Chondrocyte (in vitro differentiated cells): ENCODE measurements at regions not wholly inside any gene's neighbourhood (a gene's known extent, or its start where the extent isn't known, plus 50 kb on each side); places are given as distances from the start of the nearest gene placed in this dataset.

Experiments used
- DNase-seq: peaks from one replicate; pipeline ENCODE4 v3.0.0; 2021; ENCODE audit warnings: mixed read lengths, low spot score
- H3K27ac Mint-ChIP-seq: one replicate; pipeline ENCODE4 v1.8.0; 2021; ENCODE audit warnings: mild to moderate bottlenecking, moderate library complexity, mixed read lengths; ENCODE audit not compliant: unreplicated experiment
- H3K27me3 Mint-ChIP-seq: 2 replicates; pipeline ENCODE4 v1.8.0; 2021; ENCODE audit warnings: low read depth, mixed read lengths
- H3K36me3 Mint-ChIP-seq: 2 replicates; pipeline ENCODE4 v1.8.0; 2021; ENCODE audit warnings: low read depth, mixed read lengths
- H3K4me1 Mint-ChIP-seq: 2 replicates; pipeline ENCODE4 v1.8.0; 2021; ENCODE audit warnings: low read depth, mild to moderate bottlenecking, mixed read lengths
- H3K4me3 Mint-ChIP-seq: one replicate; pipeline ENCODE4 v1.8.0; 2021; ENCODE audit warnings: mild to moderate bottlenecking, moderate library complexity, mixed read lengths; ENCODE audit not compliant: unreplicated experiment
- H3K9me3 Mint-ChIP-seq: 2 replicates; pipeline ENCODE4 v1.8.0; 2021; ENCODE audit warnings: low read depth, mixed read lengths
- TF ChIP-seq, protein P1 (sequence below): fragments of 200-600 bp; sonication (generic); IDR thresholded peaks from 2 replicates; pipeline ENCODE4 v1.5.0; 2021; ENCODE audit warnings: antibody characterized with exemption, mild to moderate bottlenecking, moderate library complexity

DNA sequence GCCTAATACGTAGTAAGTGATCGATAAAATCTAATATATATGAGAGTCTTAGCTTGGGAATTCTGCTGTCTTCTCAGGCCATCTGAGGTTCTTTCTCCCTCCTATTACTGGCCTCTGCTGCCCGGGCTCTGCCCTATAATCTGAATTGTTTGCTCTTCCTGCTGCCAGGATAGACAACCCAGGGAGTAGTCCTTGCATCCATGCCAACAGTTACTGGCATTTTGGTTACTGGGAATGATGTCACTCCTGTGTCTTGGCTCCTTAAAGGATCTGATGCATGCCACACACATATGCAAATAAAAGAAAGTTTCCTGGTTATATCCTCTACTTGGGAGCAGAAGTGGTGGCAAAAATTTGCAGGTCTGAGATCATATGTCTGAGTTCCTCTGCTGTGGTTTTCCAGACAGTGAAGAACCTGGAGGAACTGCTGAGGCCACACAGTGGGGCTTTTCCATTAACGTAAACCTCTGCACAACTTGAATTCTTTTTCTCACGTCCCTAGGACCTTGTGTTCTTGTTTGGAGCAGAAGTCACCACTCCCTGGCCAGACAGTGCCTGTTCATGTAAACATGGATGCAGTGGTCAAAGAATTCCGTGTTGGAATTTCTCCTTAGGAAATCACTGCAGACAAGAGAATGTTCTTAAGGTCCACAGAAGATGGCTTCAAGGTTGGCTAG, 320.6 kb upstream of the TBX3 start:
- TF ChIP-seq, protein P1, sequence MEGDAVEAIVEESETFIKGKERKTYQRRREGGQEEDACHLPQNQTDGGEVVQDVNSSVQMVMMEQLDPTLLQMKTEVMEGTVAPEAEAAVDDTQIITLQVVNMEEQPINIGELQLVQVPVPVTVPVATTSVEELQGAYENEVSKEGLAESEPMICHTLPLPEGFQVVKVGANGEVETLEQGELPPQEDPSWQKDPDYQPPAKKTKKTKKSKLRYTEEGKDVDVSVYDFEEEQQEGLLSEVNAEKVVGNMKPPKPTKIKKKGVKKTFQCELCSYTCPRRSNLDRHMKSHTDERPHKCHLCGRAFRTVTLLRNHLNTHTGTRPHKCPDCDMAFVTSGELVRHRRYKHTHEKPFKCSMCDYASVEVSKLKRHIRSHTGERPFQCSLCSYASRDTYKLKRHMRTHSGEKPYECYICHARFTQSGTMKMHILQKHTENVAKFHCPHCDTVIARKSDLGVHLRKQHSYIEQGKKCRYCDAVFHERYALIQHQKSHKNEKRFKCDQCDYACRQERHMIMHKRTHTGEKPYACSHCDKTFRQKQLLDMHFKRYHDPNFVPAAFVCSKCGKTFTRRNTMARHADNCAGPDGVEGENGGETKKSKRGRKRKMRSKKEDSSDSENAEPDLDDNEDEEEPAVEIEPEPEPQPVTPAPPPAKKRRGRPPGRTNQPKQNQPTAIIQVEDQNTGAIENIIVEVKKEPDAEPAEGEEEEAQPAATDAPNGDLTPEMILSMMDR, result no peak
- Mint-ChIP-seq H3K4me1 (no peaks in the 10 kb centered on the region), H3K27ac (no peak overlapping the region), H3K9me3 (no peaks in the 10 kb centered on the region), H3K36me3 (no peaks in the 10 kb centered on the region), H3K4me3 (no peak overlapping the region), H3K27me3 (peaks cover 17% of the 10 kb centered on the region)
- DNase-seq, result no peak

DNA sequence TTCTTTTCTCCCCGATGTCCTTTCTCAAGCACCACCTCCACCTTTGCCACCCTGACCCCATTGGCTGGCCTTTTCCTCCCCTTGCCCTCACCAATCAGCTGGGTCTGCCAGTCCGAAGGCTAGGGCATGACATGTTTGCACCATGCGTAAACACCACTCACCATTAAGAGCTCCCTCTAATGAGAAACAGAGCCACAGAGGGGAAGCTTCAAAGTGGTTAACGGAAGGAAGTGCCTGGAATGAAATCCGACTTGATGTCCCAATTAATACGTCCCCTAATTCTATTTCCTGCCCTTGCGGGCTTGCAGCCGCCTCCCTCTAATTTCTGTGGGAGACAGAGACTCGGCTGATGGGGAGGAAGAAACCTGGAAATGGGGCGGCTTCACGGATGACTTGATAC, 318.5 kb upstream of the TBX3 start:
- no peaks in the 10 kb centered on the region for H3K36me3 Mint-ChIP-seq
- TF ChIP-seq, protein P1, result no peak
- no peaks in the 10 kb centered on the region for H3K9me3 Mint-ChIP-seq
- H3K27me3 Mint-ChIP-seq, result peaks cover 6% of the 10 kb centered on the region
- H3K4me3 Mint-ChIP-seq, result no peak overlapping the region
- no peak for DNase-seq
- H3K27ac Mint-ChIP-seq, result no peak overlapping the region
- no peaks in the 10 kb centered on the region for H3K4me1 Mint-ChIP-seq

DNA sequence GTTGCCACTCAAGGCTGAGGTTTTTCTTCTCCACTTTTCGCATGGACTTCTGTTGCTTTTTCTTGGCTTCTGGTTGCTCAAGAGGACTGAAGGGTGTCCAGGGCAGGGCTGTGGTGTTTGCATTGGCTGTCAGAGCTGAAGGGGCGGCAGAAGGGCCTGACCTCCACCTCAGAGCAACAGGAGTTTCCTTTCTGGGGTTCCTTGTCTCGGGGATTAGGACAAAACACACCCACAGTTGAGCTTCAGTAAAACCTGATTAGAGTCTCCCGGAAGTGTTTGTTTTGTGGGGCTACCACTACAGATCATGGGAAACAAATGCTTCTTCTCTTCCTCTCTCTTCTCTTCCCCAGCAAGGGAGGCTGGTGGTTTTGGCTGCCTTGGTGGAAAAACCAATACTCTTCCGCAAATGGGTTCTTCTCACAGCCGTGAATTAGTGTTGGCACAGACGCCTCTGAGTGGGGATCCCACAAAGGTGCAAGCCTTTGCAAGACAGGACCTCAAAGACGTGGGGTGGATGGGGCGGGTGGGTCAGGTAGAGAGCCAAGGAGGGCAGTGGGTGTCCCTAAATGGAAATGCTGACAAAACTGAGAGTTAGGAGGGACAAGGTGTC, 317.7 kb upstream of the TBX3 start:
- Mint-ChIP-seq H3K27ac (no peak overlapping the region), H3K4me1 (no peaks in the 10 kb centered on the region), H3K36me3 (no peaks in the 10 kb centered on the region), H3K4me3 (no peak overlapping the region), H3K27me3 (peaks cover 6% of the 10 kb centered on the region), H3K9me3 (peaks cover under 1% of the 10 kb centered on the region)
- TF ChIP-seq, protein P1, result no peak
- DNase-seq, result no peak

DNA sequence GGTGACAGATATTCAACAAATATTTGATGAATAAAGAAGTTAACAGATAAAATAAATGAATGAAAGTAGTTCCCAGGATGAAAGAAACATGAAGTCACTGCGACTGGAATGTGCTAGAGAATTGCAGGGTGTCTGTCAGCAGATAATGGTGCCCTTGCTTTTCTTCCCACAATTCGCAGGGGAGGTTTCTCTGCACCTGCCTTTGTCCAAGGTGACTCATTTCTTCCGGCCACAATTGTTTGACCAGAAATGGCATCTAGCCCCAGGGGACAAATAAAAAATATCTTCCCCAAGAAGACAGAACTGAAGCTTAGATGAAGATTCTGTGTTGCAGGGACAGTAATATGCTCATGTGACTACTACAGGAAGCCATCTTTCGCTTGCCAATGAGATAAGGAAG, 316.1 kb upstream of the TBX3 start:
- TF ChIP-seq, protein P1, result no peak
- DNase-seq, result no peak
- no peaks in the 10 kb centered on the region for H3K4me1 Mint-ChIP-seq

DNA sequence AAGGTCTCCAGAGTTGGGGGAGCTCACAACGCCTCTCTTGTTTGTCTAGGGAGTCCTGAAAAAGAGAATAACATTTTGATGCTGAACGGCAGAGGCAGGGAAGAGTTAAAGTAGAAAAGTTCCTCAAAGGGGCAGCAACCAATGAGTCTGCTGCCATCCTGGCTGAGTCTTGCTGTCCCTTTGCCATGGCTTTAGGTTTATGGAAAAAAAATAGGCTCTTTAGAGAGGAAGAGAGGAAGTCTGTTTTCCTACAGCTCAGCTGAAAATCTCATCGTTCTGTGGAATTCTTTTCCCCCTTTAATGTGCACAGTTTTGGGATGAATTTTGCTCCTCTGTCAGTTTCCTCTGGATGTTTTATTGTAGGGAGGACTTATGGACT, 314.8 kb upstream of the TBX3 start:
- no peak for DNase-seq
- Mint-ChIP-seq H3K4me3 (no peak overlapping the region), H3K27me3 (peaks cover 3% of the 10 kb centered on the region), H3K9me3 (peaks cover 5% of the 10 kb centered on the region), H3K4me1 (no peaks in the 10 kb centered on the region), H3K27ac (no peak overlapping the region), H3K36me3 (no peaks in the 10 kb centered on the region)
- TF ChIP-seq, protein P1, result no peak

More for the DNA sequence above, 316.1 kb upstream of the TBX3 start:
- Mint-ChIP-seq H3K4me3 (no peak overlapping the region), H3K27ac (no peak overlapping the region), H3K9me3 (peaks cover 5% of the 10 kb centered on the region), H3K36me3 (no peaks in the 10 kb centered on the region), H3K27me3 (peaks cover 3% of the 10 kb centered on the region)
